Upper lobe of left lung (tissue), 4 donors: ENCODE measurements at regions not wholly inside any gene's neighbourhood (a gene's known extent, or its start where the extent isn't known, plus 50 kb on each side); places are given as distances from the start of the nearest gene placed in this dataset.

Source experiments
- CTCF ChIP-seq, 6 experiments: fragments of 450-650 bp in 4 of 6; fragments of 200-600 bp in 2 of 6; sonication (generic) in 2 of 6; IDR thresholded peaks; one replicate each; pipeline ENCODE4 v1.5.1; 2016 to 2019; ENCODE audit warnings: antibody characterized with exemption in 6 of 6
- EP300 ChIP-seq, 4 donors: sonication (generic); formaldehyde crosslinking; IDR thresholded peaks; one replicate each; pipeline ENCODE4 v1.5.1; 2017; ENCODE audit warnings: antibody characterized with exemption in 4 of 4, control low read depth in 2 of 4

DNA sequence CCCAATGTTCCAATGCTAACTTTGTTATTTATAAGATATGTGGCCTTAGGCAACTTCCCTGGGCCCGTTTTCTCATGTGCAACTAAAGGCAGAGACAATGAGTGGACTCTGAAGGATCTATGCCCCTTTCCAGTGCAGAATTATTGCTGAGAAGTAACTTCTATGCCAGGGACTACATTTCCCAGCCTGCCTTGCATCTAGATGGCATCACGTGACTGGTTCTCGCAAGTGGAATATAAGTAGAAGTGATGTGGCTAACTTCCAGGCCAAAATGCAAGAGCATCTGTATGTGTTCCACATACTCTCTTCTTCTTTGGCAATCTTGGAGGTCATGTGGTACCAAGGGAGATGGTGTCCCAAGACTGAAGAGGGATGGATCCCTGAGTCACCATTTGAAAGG lies 674.4 kb downstream of the NTRK3 start:
- no peak for TF ChIP-seq CTCF (IDR thresholded peaks at IDR 0.05)
- no peak for TF ChIP-seq EP300 (IDR thresholded peaks at IDR 0.05)
